ENCODE measurements at regions not wholly inside any gene's neighbourhood (a gene's known extent, or its start where the extent isn't known, plus 50 kb on each side); places are given as distances from the start of the nearest gene placed in this dataset.

- Histone ChIP-seq H3K4me1 (ENCODE audit: control insufficient read depth, insufficient read depth, low read length, poor library complexity, severe bottlenecking) (peaks cover 9% of the 10 kb centered on the region), H3K36me3 (ENCODE audit: control insufficient read depth, insufficient read depth, low read length) (no peaks in the 10 kb centered on the region), H3K27ac (ENCODE audit: insufficient read depth, low read length, poor library complexity, severe bottlenecking) (no peak overlapping the region), H3K9me3 (ENCODE audit: control insufficient read depth in 2 of 2, low read length in 2 of 2) (no peaks in the 10 kb centered on the region), H3K4me3 (ENCODE audit: low read depth, low read length) (no peak overlapping the region), H3K27me3 (ENCODE audit: control insufficient read depth, insufficient read depth, low read length) (peaks cover 4% of the 10 kb centered on the region)
- Mint-ChIP-seq H3K27me3 (peaks cover 6% of the 10 kb centered on the region), H3K27ac (no peak overlapping the region), H3K4me3 (peak overlapping the region in 1 of 4 donors; percentile 2), H3K9me3 (no peaks in the 10 kb centered on the region), H3K4me1 (peaks cover 4 to 14% (median 10%) of the 10 kb centered on the region in 4 donors), H3K36me3 (no peaks in the 10 kb centered on the region)
- DNase-seq (peak in 2 of 3 donors; percentile 19 to 75), ATAC-seq (ENCODE audit: low read depth in 2 of 2) (peak; percentile 26 to 29)
Observed at GRCh38 chr14:65167072-65167645, 64.8 kb upstream of the MAX start.

GRCh38 chr14:65168840-65169239, 66.5 kb upstream of the MAX start:
- H3K4me1 Mint-ChIP-seq, result peaks cover 4 to 13% (median 10%) of the 10 kb centered on the region in 4 donors
- H3K27me3 ChIP-seq (ENCODE audit: control insufficient read depth, insufficient read depth, low read length), result peaks cover 4% of the 10 kb centered on the region
- no peak overlapping the region for H3K27ac Mint-ChIP-seq
- H3K4me3 ChIP-seq (ENCODE audit: low read depth, low read length), result no peak overlapping the region
- H3K9me3 ChIP-seq (ENCODE audit: control insufficient read depth in 2 of 2, low read length in 2 of 2), result no peaks in the 10 kb centered on the region
- H3K36me3 ChIP-seq (ENCODE audit: control insufficient read depth, insufficient read depth, low read length), result no peaks in the 10 kb centered on the region
- H3K27ac ChIP-seq (ENCODE audit: insufficient read depth, low read length, poor library complexity, severe bottlenecking), result no peak overlapping the region
- DNase-seq (peak in 1 of 3 donors; percentile 10), ATAC-seq (ENCODE audit: low read depth in 2 of 2) (no peak)
- no peak overlapping the region for H3K4me3 Mint-ChIP-seq
- H3K9me3 Mint-ChIP-seq, result no peaks in the 10 kb centered on the region
- H3K36me3 Mint-ChIP-seq, result no peaks in the 10 kb centered on the region
- H3K4me1 ChIP-seq (ENCODE audit: control insufficient read depth, insufficient read depth, low read length, poor library complexity, severe bottlenecking), result peaks cover 9% of the 10 kb centered on the region
- peaks cover 6% of the 10 kb centered on the region for H3K27me3 Mint-ChIP-seq

GRCh38 chr14:65169351-65169750, 67.0 kb upstream of the MAX start:
- DNase-seq, result peak in 1 of 3 donors; percentile 35
- H3K4me3 ChIP-seq (ENCODE audit: low read depth, low read length), result no peak overlapping the region
- peaks cover 9% of the 10 kb centered on the region for H3K4me1 ChIP-seq (ENCODE audit: control insufficient read depth, insufficient read depth, low read length, poor library complexity, severe bottlenecking)
- H3K4me3 Mint-ChIP-seq, result no peak overlapping the region
- no peak overlapping the region for H3K27ac ChIP-seq (ENCODE audit: insufficient read depth, low read length, poor library complexity, severe bottlenecking)
- H3K27ac Mint-ChIP-seq, result no peak overlapping the region
- H3K4me1 Mint-ChIP-seq, result peaks cover 0 to 12% (median 8%) of the 10 kb centered on the region in 4 donors
- peak in 1 of 2 donors; percentile 19 for ATAC-seq (ENCODE audit: low read depth in 2 of 2)
- H3K27me3 Mint-ChIP-seq, result peaks cover 6% of the 10 kb centered on the region
- H3K36me3 ChIP-seq (ENCODE audit: control insufficient read depth, insufficient read depth, low read length), result no peaks in the 10 kb centered on the region
- H3K9me3 Mint-ChIP-seq, result no peaks in the 10 kb centered on the region
- H3K9me3 ChIP-seq (ENCODE audit: control insufficient read depth in 2 of 2, low read length in 2 of 2), result no peaks in the 10 kb centered on the region
- peaks cover 4% of the 10 kb centered on the region for H3K27me3 ChIP-seq (ENCODE audit: control insufficient read depth, insufficient read depth, low read length)
- H3K36me3 Mint-ChIP-seq, result no peaks in the 10 kb centered on the region

- Histone ChIP-seq H3K36me3 (ENCODE audit: control insufficient read depth, insufficient read depth, low read length) (no peaks in the 10 kb centered on the region), H3K27ac (ENCODE audit: insufficient read depth, low read length, poor library complexity, severe bottlenecking) (no peak overlapping the region), H3K4me3 (ENCODE audit: low read depth, low read length) (peak overlapping the region; percentile 79), H3K27me3 (ENCODE audit: control insufficient read depth, insufficient read depth, low read length) (peaks cover 4% of the 10 kb centered on the region), H3K9me3 (ENCODE audit: control insufficient read depth in 2 of 2, low read length in 2 of 2) (no peaks in the 10 kb centered on the region), H3K4me1 (ENCODE audit: control insufficient read depth, insufficient read depth, low read length, poor library complexity, severe bottlenecking) (peaks cover 9% of the 10 kb centered on the region)
- peaks cover 0 to 12% (median 8%) of the 10 kb centered on the region in 4 donors for H3K4me1 Mint-ChIP-seq
- H3K27me3 Mint-ChIP-seq, result peaks cover 6% of the 10 kb centered on the region
- H3K36me3 Mint-ChIP-seq, result no peaks in the 10 kb centered on the region
- H3K27ac Mint-ChIP-seq, result peak overlapping the region; percentile 16 to 44 (median 26)
- peak in 1 of 3 donors; percentile 7 for DNase-seq
- no peaks in the 10 kb centered on the region for H3K9me3 Mint-ChIP-seq
- no peak for ATAC-seq (ENCODE audit: low read depth in 2 of 2)
- H3K4me3 Mint-ChIP-seq, result peak overlapping the region; percentile 13 to 84 (median 76)
Observed at GRCh38 chr14:65170318-65170717, 68.0 kb upstream of the MAX start.

DNA sequence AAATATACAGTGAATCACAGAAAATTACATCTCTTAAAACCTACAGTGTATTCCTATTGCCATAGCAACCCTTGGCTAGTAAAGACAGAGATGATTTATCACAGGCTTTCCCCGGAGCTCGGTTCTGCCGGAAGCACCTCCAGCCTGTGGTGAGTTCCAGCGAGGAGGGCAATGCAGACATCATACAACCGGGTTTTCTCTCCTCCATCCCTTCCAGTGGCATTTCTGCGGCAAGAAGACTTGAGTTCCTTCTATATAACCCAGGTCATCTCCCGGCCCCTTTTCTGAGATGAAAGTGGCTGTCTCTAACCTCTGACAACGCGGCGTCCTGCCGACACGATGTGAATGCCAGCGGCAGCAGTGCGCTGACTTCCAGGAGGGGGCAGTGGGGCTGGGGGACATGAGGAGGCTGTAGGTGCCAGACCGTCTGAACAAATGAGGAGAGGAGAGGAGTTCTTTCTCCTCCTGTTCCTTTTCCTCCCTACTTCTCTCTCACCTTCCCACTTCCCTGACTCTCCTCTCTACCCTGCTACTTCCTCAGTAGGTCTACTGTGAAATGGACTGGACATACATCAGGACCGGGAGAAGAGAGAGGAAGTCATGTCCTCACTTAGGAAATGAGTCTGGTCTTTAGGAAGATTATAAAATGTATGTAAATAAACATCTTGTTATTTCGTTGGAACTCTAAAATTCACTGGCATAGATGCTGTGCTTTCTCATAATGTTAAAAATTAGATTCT, 68.6 kb upstream of the MAX start:
- peak in 2 of 3 donors; percentile 28 to 69 for DNase-seq
- Histone ChIP-seq H3K36me3 (ENCODE audit: control insufficient read depth, insufficient read depth, low read length) (no peaks in the 10 kb centered on the region), H3K4me1 (ENCODE audit: control insufficient read depth, insufficient read depth, low read length, poor library complexity, severe bottlenecking) (peaks cover 9% of the 10 kb centered on the region), H3K4me3 (ENCODE audit: low read depth, low read length) (peak overlapping the region; percentile 79), H3K27me3 (ENCODE audit: control insufficient read depth, insufficient read depth, low read length) (peaks cover 4% of the 10 kb centered on the region), H3K27ac (ENCODE audit: insufficient read depth, low read length, poor library complexity, severe bottlenecking) (no peak overlapping the region), H3K9me3 (ENCODE audit: control insufficient read depth in 2 of 2, low read length in 2 of 2) (no peaks in the 10 kb centered on the region)
- Mint-ChIP-seq H3K4me3 (peak overlapping the region; percentile 13 to 84 (median 76)), H3K27ac (peak overlapping the region in 2 of 3 donors; percentile 21 to 44), H3K36me3 (no peaks in the 10 kb centered on the region), H3K9me3 (no peaks in the 10 kb centered on the region), H3K4me1 (peaks cover 0 to 12% (median 8%) of the 10 kb centered on the region in 4 donors), H3K27me3 (peaks cover 6% of the 10 kb centered on the region)
- ATAC-seq (ENCODE audit: low read depth in 2 of 2), result peak; percentile 60 to 78

DNA sequence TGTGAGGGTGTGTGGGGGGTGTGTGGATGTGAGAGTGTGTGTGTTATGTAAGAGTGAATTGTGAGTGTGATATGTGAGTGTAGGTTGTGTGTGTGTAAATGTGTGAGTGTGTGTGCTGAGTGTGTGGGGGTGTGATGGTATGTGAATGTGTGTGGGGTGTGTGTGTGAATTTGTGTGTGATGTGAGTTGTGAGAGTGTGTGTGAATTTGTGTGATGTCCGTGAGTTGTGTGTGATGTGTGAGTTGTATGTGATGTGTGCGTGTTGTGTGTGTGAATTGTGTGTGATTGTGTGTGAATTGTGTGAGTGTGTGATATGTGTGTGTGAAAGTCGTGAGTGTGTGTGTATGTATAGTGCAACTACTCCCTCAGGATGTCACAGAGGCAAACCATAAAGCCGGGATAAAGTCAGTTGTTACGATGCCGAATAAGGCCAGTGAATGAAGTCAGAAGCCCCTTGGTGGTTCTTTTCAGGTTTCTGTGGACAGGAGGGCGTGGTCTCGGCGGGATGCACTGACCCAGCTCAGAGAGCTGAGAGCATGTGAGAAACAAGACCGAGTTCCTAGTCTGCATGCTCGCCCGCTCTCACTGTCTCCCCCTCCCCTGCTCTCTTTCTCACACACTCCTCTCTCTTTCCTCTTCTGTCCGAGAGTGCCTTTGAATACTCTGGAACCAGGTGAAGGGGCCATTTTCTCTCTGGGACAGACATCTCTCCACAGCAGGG, 71.8 kb upstream of the MAX start:
- DNase-seq, result no peak
- no peak overlapping the region for H3K4me3 Mint-ChIP-seq
- no peak overlapping the region for H3K4me3 ChIP-seq (ENCODE audit: low read depth, low read length)
- H3K9me3 ChIP-seq (ENCODE audit: control insufficient read depth in 2 of 2, low read length in 2 of 2), result no peaks in the 10 kb centered on the region
- ATAC-seq (ENCODE audit: low read depth in 2 of 2), result no peak
- no peaks in the 10 kb centered on the region for H3K36me3 Mint-ChIP-seq
- H3K9me3 Mint-ChIP-seq, result no peaks in the 10 kb centered on the region
- H3K27ac Mint-ChIP-seq, result peak overlapping the region in 2 of 3 donors; percentile 2 to 9
- peaks cover 4% of the 10 kb centered on the region for H3K27me3 ChIP-seq (ENCODE audit: control insufficient read depth, insufficient read depth, low read length)
- peaks cover 0 to 12% (median 8%) of the 10 kb centered on the region in 4 donors for H3K4me1 Mint-ChIP-seq
- no peaks in the 10 kb centered on the region for H3K36me3 ChIP-seq (ENCODE audit: control insufficient read depth, insufficient read depth, low read length)
- H3K27ac ChIP-seq (ENCODE audit: insufficient read depth, low read length, poor library complexity, severe bottlenecking), result no peak overlapping the region
- peaks cover 6% of the 10 kb centered on the region for H3K27me3 Mint-ChIP-seq
- peaks cover 9% of the 10 kb centered on the region for H3K4me1 ChIP-seq (ENCODE audit: control insufficient read depth, insufficient read depth, low read length, poor library complexity, severe bottlenecking)

DNA sequence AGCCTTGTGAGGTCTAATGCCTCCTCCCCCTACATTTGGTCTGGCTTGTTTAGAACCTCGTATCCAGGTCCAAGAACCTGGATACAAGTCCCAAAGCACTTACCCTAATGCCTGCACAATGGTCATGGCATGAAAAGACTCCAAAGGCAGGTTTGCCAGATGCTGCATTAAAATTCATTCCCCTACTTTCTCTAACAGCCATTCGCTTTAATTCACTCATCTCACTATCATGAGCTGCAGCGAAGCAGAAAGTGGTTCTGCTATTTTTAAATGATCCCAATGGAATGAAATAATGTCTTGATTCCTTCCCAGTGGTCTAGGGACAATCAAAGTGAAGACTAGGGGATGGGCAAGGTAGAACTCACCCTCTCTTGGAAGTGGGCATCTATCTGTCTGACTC, 72.5 kb upstream of the MAX start:
- Histone ChIP-seq H3K4me3 (ENCODE audit: low read depth, low read length) (no peak overlapping the region), H3K27me3 (ENCODE audit: control insufficient read depth, insufficient read depth, low read length) (peaks cover 4% of the 10 kb centered on the region), H3K4me1 (ENCODE audit: control insufficient read depth, insufficient read depth, low read length, poor library complexity, severe bottlenecking) (peaks cover 9% of the 10 kb centered on the region), H3K9me3 (ENCODE audit: control insufficient read depth in 2 of 2, low read length in 2 of 2) (no peaks in the 10 kb centered on the region), H3K36me3 (ENCODE audit: control insufficient read depth, insufficient read depth, low read length) (no peaks in the 10 kb centered on the region), H3K27ac (ENCODE audit: insufficient read depth, low read length, poor library complexity, severe bottlenecking) (no peak overlapping the region)
- no peaks in the 10 kb centered on the region for H3K36me3 Mint-ChIP-seq
- H3K27me3 Mint-ChIP-seq, result peaks cover 6% of the 10 kb centered on the region
- no peak overlapping the region for H3K27ac Mint-ChIP-seq
- ATAC-seq (ENCODE audit: low read depth in 2 of 2) (no peak), DNase-seq (no peak)
- H3K4me1 Mint-ChIP-seq, result peaks cover 0 to 14% (median 10%) of the 10 kb centered on the region in 4 donors
- no peak overlapping the region for H3K4me3 Mint-ChIP-seq
- no peaks in the 10 kb centered on the region for H3K9me3 Mint-ChIP-seq

Measured in CD4-positive, CD25-positive, alpha-beta regulatory T cell (primary cell).